ENCODE measurements at regions not wholly inside any gene's neighbourhood (a gene's known extent, or its start where the extent isn't known, plus 50 kb on each side); places are given as distances from the start of the nearest gene placed in this dataset.

- Histone ChIP-seq H3K27ac (ENCODE audit: low read depth, low read length) (no peak overlapping the region), H3K4me1 (ENCODE audit: insufficient read depth, low read length) (no peaks in the 10 kb centered on the region), H4K20me1 (ENCODE audit: insufficient read depth, low read length) (no peaks in the 10 kb centered on the region), H3K27me3 (ENCODE audit: insufficient read depth, low read length) (no peaks in the 10 kb centered on the region), H3K79me2 (ENCODE audit: insufficient read depth, low read length) (no peaks in the 10 kb centered on the region), H3K4me2 (ENCODE audit: insufficient read depth, low read length) (no peak overlapping the region), H3K9me3 (ENCODE audit: low read depth, low read length) (no peaks in the 10 kb centered on the region), H2AFZ (ENCODE audit: low read length) (no peak overlapping the region), H3K36me3 (ENCODE audit: insufficient read depth, low read length) (no peaks in the 10 kb centered on the region), H3K4me3 (ENCODE audit: insufficient read depth, low read length) (no peak overlapping the region)
- no peak for DNase-seq (ENCODE audit: insufficient read length, low spot score, missing footprints)
- no peak for TF ChIP-seq CTCF (IDR thresholded peaks at IDR 0.05; ENCODE audit: extremely low read depth, low read depth, low read length)
These were observed 128.5 kb upstream of the KIF26B start for GRCh38 chr1:245026247-245026646.

GRCh38 chr1:245025525-245025924 lies 129.3 kb upstream of the KIF26B start:
- H3K4me2 ChIP-seq (ENCODE audit: insufficient read depth, low read length): no peak overlapping the region
- H3K4me3 ChIP-seq (ENCODE audit: insufficient read depth, low read length): no peak overlapping the region
- no peak for DNase-seq (ENCODE audit: insufficient read length, low spot score, missing footprints)
- no peak for TF ChIP-seq CTCF (IDR thresholded peaks at IDR 0.05; ENCODE audit: extremely low read depth, low read depth, low read length)
- H4K20me1 ChIP-seq (ENCODE audit: insufficient read depth, low read length): no peaks in the 10 kb centered on the region
- no peaks in the 10 kb centered on the region for H3K36me3 ChIP-seq (ENCODE audit: insufficient read depth, low read length)
- H3K4me1 ChIP-seq (ENCODE audit: insufficient read depth, low read length): no peaks in the 10 kb centered on the region
- H3K27ac ChIP-seq (ENCODE audit: low read depth, low read length): no peak overlapping the region
- H2AFZ ChIP-seq (ENCODE audit: low read length): no peak overlapping the region
- H3K27me3 ChIP-seq (ENCODE audit: insufficient read depth, low read length): no peaks in the 10 kb centered on the region
- no peaks in the 10 kb centered on the region for H3K9me3 ChIP-seq (ENCODE audit: low read depth, low read length)
- no peaks in the 10 kb centered on the region for H3K79me2 ChIP-seq (ENCODE audit: insufficient read depth, low read length)

- Histone ChIP-seq H2AFZ (ENCODE audit: low read length) (no peak overlapping the region), H3K36me3 (ENCODE audit: insufficient read depth, low read length) (no peaks in the 10 kb centered on the region), H3K4me1 (ENCODE audit: insufficient read depth, low read length) (peaks cover 7% of the 10 kb centered on the region), H3K27ac (ENCODE audit: low read depth, low read length) (no peak overlapping the region), H3K4me3 (ENCODE audit: insufficient read depth, low read length) (no peak overlapping the region), H3K79me2 (ENCODE audit: insufficient read depth, low read length) (no peaks in the 10 kb centered on the region), H3K9me3 (ENCODE audit: low read depth, low read length) (no peaks in the 10 kb centered on the region), H4K20me1 (ENCODE audit: insufficient read depth, low read length) (no peaks in the 10 kb centered on the region), H3K4me2 (ENCODE audit: insufficient read depth, low read length) (no peak overlapping the region), H3K27me3 (ENCODE audit: insufficient read depth, low read length) (no peaks in the 10 kb centered on the region)
- DNase-seq (ENCODE audit: insufficient read length, low spot score, missing footprints): no peak
- no peak for TF ChIP-seq CTCF (IDR thresholded peaks at IDR 0.05; ENCODE audit: extremely low read depth, low read depth, low read length)
These were observed 131.6 kb upstream of the KIF26B start for GRCh38 chr1:245023222-245023621.

- Histone ChIP-seq H4K20me1 (ENCODE audit: insufficient read depth, low read length) (no peaks in the 10 kb centered on the region), H3K9me3 (ENCODE audit: low read depth, low read length) (no peaks in the 10 kb centered on the region), H3K27me3 (ENCODE audit: insufficient read depth, low read length) (no peaks in the 10 kb centered on the region), H2AFZ (ENCODE audit: low read length) (no peak overlapping the region), H3K4me2 (ENCODE audit: insufficient read depth, low read length) (no peak overlapping the region), H3K4me1 (ENCODE audit: insufficient read depth, low read length) (peaks cover 8% of the 10 kb centered on the region), H3K4me3 (ENCODE audit: insufficient read depth, low read length) (no peak overlapping the region), H3K79me2 (ENCODE audit: insufficient read depth, low read length) (no peaks in the 10 kb centered on the region), H3K36me3 (ENCODE audit: insufficient read depth, low read length) (no peaks in the 10 kb centered on the region), H3K27ac (ENCODE audit: low read depth, low read length) (no peak overlapping the region)
- TF ChIP-seq CTCF (IDR thresholded peaks at IDR 0.05; ENCODE audit: extremely low read depth, low read depth, low read length): no peak
- DNase-seq (ENCODE audit: insufficient read length, low spot score, missing footprints): no peak
These were observed 134.8 kb upstream of the KIF26B start for GRCh38 chr1:245019910-245020486.

All from osteoblast (primary cell).